GM19397 (cell line): ENCODE measurements at regions not wholly inside any gene's neighbourhood (a gene's known extent, or its start where the extent isn't known, plus 50 kb on each side); places are given as distances from the start of the nearest gene placed in this dataset.

ENCODE experiments used
- ATAC-seq: cut with Tn5 transposase; IDR thresholded peaks from one replicate; pipeline ENCODE4 v1.9.1; 2021; ENCODE audit warnings: mild to moderate bottlenecking, moderate library complexity; ENCODE audit not compliant: unreplicated experiment

- no peak for ATAC-seq
Measured at GRCh38 chr17:34151102-34151501, 104.0 kb upstream of the CCL2 start.

- no peak for ATAC-seq
Measured at GRCh38 chr17:34153991-34154390, 101.1 kb upstream of the CCL2 start.

GRCh38 chr17:34154961-34155730 lies 99.9 kb upstream of the CCL2 start:
- no peak for ATAC-seq

- ATAC-seq: no peak
Measured at GRCh38 chr17:34155947-34156346, 99.1 kb upstream of the CCL2 start.

GRCh38 chr17:34156401-34156740 lies 98.7 kb upstream of the CCL2 start:
- ATAC-seq: no peak

GRCh38 chr17:34156741-34157589 lies 98.1 kb upstream of the CCL2 start:
- ATAC-seq: no peak

GRCh38 chr17:34161690-34162089 lies 93.4 kb upstream of the CCL2 start:
- no peak for ATAC-seq

- ATAC-seq: no peak
Measured at GRCh38 chr17:34163123-34163522, 92.0 kb upstream of the CCL2 start.

- ATAC-seq: no peak
Measured at GRCh38 chr17:34163646-34164045, 91.4 kb upstream of the CCL2 start.

- no peak for ATAC-seq
Measured at GRCh38 chr17:34164837-34165236, 90.2 kb upstream of the CCL2 start.

- ATAC-seq: no peak
Measured at GRCh38 chr17:34166352-34166751, 88.7 kb upstream of the CCL2 start.

- no peak for ATAC-seq
Measured at GRCh38 chr17:34167354-34167753, 87.7 kb upstream of the CCL2 start.

GRCh38 chr17:34168989-34169388 lies 86.1 kb upstream of the CCL2 start:
- ATAC-seq: no peak

- no peak for ATAC-seq
Measured at GRCh38 chr17:34169496-34169895, 85.6 kb upstream of the CCL2 start.

GRCh38 chr17:34171245-34171818 lies 83.8 kb upstream of the CCL2 start:
- ATAC-seq: no peak

- no peak for ATAC-seq
Measured at GRCh38 chr17:34172390-34172918, 82.6 kb upstream of the CCL2 start.

- ATAC-seq: no peak
Measured at GRCh38 chr17:34173241-34173640, 81.8 kb upstream of the CCL2 start.

- ATAC-seq: no peak
Measured at GRCh38 chr17:34174496-34174895, 80.6 kb upstream of the CCL2 start.

- no peak for ATAC-seq
Measured at GRCh38 chr17:34176440-34176839, 78.6 kb upstream of the CCL2 start.

- no peak for ATAC-seq
Measured at GRCh38 chr17:34177642-34178041, 77.4 kb upstream of the CCL2 start.

- ATAC-seq: no peak
Measured at GRCh38 chr17:34178092-34178491, 77.0 kb upstream of the CCL2 start.
